Glutamatergic neuron (in vitro differentiated cells): ENCODE measurements at regions not wholly inside any gene's neighbourhood (a gene's known extent, or its start where the extent isn't known, plus 50 kb on each side); places are given as distances from the start of the nearest gene placed in this dataset.

ENCODE experiments used
- DNase-seq: peaks from one replicate; pipeline ENCODE4 v3.0.0; 2022
- H3K27ac Mint-ChIP-seq: one replicate; pipeline ENCODE4 v1.8.0; 2020; ENCODE audit warnings: mild to moderate bottlenecking, mixed read lengths, inconsistent platforms; ENCODE audit not compliant: unreplicated experiment
- H3K27me3 Mint-ChIP-seq: one replicate; pipeline ENCODE4 v1.8.0; 2020; ENCODE audit warnings: mild to moderate bottlenecking, moderate library complexity, mixed read lengths, inconsistent platforms; ENCODE audit not compliant: unreplicated experiment
- H3K36me3 Mint-ChIP-seq: one replicate; pipeline ENCODE4 v1.8.0; 2020; ENCODE audit warnings: mild to moderate bottlenecking, mixed read lengths, inconsistent platforms; ENCODE audit not compliant: unreplicated experiment
- H3K4me1 Mint-ChIP-seq: one replicate; pipeline ENCODE4 v1.8.0; 2020; ENCODE audit warnings: mild to moderate bottlenecking, low read depth, mixed read lengths, inconsistent platforms; ENCODE audit not compliant: unreplicated experiment
- H3K4me3 Mint-ChIP-seq: one replicate; pipeline ENCODE4 v1.8.0; 2020; ENCODE audit warnings: mild to moderate bottlenecking, mixed read lengths, inconsistent platforms; ENCODE audit not compliant: unreplicated experiment
- H3K9me3 Mint-ChIP-seq: one replicate; pipeline ENCODE4 v1.8.0; 2020; ENCODE audit warnings: mild to moderate bottlenecking, moderate library complexity, mixed read lengths, inconsistent platforms; ENCODE audit not compliant: unreplicated experiment
- TF ChIP-seq, protein P1 (sequence below): fragments of 200-600 bp; sonication (generic); IDR thresholded peaks from one replicate; pipeline ENCODE4 v1.5.0; 2021; ENCODE audit not compliant: partially characterized antibody, unreplicated experiment

DNA sequence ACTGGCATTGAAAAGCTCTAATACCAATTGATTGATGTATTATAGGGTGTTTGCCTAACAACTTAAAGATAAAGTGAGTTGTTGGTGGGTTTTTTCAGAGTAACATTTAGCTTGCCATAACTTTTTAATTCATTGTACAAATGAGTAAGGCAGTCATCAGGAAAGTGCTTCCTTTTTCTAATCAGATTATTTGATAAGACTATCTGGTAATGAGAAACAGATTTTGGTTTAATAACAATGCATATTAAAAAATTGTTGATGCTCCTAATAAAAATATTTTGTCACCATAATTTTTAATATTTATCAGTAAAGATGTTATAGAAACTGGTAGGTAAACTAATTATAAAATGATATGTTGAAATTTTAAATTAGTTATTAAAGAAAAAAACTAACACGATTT, 51.3 kb downstream of the BLTP1 start:
- Mint-ChIP-seq H3K27ac (no peak overlapping the region), H3K36me3 (no peaks in the 10 kb centered on the region)

DNA sequence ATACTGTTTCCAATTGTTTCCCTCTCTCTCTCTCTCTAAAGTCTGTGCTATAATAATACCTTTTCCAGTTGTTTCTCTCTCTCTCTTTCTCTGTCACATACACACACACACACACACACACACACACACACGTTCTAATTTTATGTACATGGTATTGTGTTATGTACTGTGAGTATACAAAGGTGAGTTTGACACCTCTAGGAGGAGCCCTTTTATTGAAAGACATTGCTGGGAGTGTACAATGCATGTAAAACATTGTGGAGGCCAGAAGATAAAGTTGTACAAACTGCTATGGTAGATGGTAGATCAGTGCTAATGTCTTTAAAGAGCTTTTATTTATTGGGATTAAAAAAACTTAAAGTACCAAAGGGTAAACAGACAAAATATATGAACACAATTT, 53.6 kb downstream of the BLTP1 start:
- DNase-seq = no peak
- Mint-ChIP-seq H3K27ac (no peak overlapping the region), H3K36me3 (no peaks in the 10 kb centered on the region), H3K4me3 (no peak overlapping the region), H3K4me1 (no peaks in the 10 kb centered on the region), H3K27me3 (no peaks in the 10 kb centered on the region), H3K9me3 (no peaks in the 10 kb centered on the region)
- TF ChIP-seq, protein P1, sequence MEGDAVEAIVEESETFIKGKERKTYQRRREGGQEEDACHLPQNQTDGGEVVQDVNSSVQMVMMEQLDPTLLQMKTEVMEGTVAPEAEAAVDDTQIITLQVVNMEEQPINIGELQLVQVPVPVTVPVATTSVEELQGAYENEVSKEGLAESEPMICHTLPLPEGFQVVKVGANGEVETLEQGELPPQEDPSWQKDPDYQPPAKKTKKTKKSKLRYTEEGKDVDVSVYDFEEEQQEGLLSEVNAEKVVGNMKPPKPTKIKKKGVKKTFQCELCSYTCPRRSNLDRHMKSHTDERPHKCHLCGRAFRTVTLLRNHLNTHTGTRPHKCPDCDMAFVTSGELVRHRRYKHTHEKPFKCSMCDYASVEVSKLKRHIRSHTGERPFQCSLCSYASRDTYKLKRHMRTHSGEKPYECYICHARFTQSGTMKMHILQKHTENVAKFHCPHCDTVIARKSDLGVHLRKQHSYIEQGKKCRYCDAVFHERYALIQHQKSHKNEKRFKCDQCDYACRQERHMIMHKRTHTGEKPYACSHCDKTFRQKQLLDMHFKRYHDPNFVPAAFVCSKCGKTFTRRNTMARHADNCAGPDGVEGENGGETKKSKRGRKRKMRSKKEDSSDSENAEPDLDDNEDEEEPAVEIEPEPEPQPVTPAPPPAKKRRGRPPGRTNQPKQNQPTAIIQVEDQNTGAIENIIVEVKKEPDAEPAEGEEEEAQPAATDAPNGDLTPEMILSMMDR = no peak

More for the DNA sequence above, 51.3 kb downstream of the BLTP1 start:
- no peak for DNase-seq
- Mint-ChIP-seq H3K4me1 (no peaks in the 10 kb centered on the region), H3K9me3 (no peaks in the 10 kb centered on the region), H3K27me3 (no peaks in the 10 kb centered on the region), H3K4me3 (no peak overlapping the region)
- TF ChIP-seq, protein P1 = no peak

- Mint-ChIP-seq H3K36me3 (no peaks in the 10 kb centered on the region), H3K27ac (no peak overlapping the region), H3K9me3 (no peaks in the 10 kb centered on the region), H3K4me3 (no peak overlapping the region), H3K27me3 (no peaks in the 10 kb centered on the region), H3K4me1 (no peaks in the 10 kb centered on the region)
- TF ChIP-seq, protein P1 = no peak
- DNase-seq = no peak
These were observed 60.7 kb downstream of the BLTP1 start for GRCh38 chr4:122212880-122213279.

- H3K4me3 Mint-ChIP-seq = no peak overlapping the region
- no peak for DNase-seq
- TF ChIP-seq, protein P1 = peak; percentile 63
- no peaks in the 10 kb centered on the region for H3K4me1 Mint-ChIP-seq
- no peaks in the 10 kb centered on the region for H3K9me3 Mint-ChIP-seq
- no peaks in the 10 kb centered on the region for H3K36me3 Mint-ChIP-seq
- no peak overlapping the region for H3K27ac Mint-ChIP-seq
- no peaks in the 10 kb centered on the region for H3K27me3 Mint-ChIP-seq
These were observed 66.6 kb downstream of the BLTP1 start for GRCh38 chr4:122218762-122219161.

- DNase-seq = no peak
- H3K9me3 Mint-ChIP-seq = no peaks in the 10 kb centered on the region
- TF ChIP-seq, protein P1 = no peak
- no peaks in the 10 kb centered on the region for H3K4me1 Mint-ChIP-seq
- H3K27ac Mint-ChIP-seq = no peak overlapping the region
- H3K4me3 Mint-ChIP-seq = no peak overlapping the region
- no peaks in the 10 kb centered on the region for H3K27me3 Mint-ChIP-seq
- H3K36me3 Mint-ChIP-seq = no peaks in the 10 kb centered on the region
These were observed 67.2 kb downstream of the BLTP1 start for GRCh38 chr4:122219356-122219755.
